ENCODE measurements at regions not wholly inside any gene's neighbourhood (a gene's known extent, or its start where the extent isn't known, plus 50 kb on each side); places are given as distances from the start of the nearest gene placed in this dataset.

GRCh38 chr4:185862340-185862739 is 50.3 kb upstream of the SORBS2 start:
- Histone ChIP-seq H3K79me2 (ENCODE audit: control insufficient read depth, insufficient read depth, low read length) (no peaks in the 10 kb centered on the region), H2AFZ (ENCODE audit: insufficient read depth, low read depth, low read length, poor library complexity, severe bottlenecking) (no peak overlapping the region), H3K4me3 (ENCODE audit: control extremely low read depth in 1 of 5, extremely low read depth in 1 of 5, insufficient read depth in 1 of 5, low read depth in 2 of 5, low read length in 4 of 5) (no peak overlapping the region), H3K9me3 (ENCODE audit: control extremely low read depth in 1 of 3, control insufficient read depth in 2 of 3, insufficient read depth in 1 of 3, low read length in 2 of 3) (peaks cover 0 to 6% (median 6%) of the 10 kb centered on the region in 3 donors), H3K4me2 (replicated peaks; ENCODE audit: low read depth, low read length, poor library complexity, severe bottlenecking) (no peak overlapping the region), H3K4me1 (ENCODE audit: control insufficient read depth in 2 of 2, insufficient read depth in 2 of 2, low read length in 2 of 2) (no peaks in the 10 kb centered on the region), H3K9ac (ENCODE audit: low read length) (no peak overlapping the region), H4K20me1 (ENCODE audit: control insufficient read depth, insufficient read depth, low read length, poor library complexity, severe bottlenecking) (no peaks in the 10 kb centered on the region), H3K27me3 (replicated peaks in 1 of 4; ENCODE audit: control extremely low read depth in 1 of 4, control insufficient read depth in 3 of 4, insufficient read depth in 4 of 4, low read length in 3 of 4) (peaks cover 0 to 9% (median 0%) of the 10 kb centered on the region in 4 experiments), H3K36me3 (replicated peaks in 1 of 2; ENCODE audit: control extremely low read depth in 1 of 2, control insufficient read depth in 1 of 2, extremely low read depth in 1 of 2, insufficient read depth in 2 of 2, low read length in 1 of 2) (no peaks in the 10 kb centered on the region), H3K27ac (ENCODE audit: low read length in 2 of 2) (no peak overlapping the region)
- H3K27me3 Mint-ChIP-seq: peaks cover 23% of the 10 kb centered on the region
- H3K4me3 Mint-ChIP-seq: no peak overlapping the region
- H3K4me1 Mint-ChIP-seq: no peaks in the 10 kb centered on the region
- H3K27ac Mint-ChIP-seq: no peak overlapping the region
- ChIA-PET CTCF (no interaction called here), POLR2A (no interaction called here)
- WGBS (ENCODE audit: insufficient coverage): 100% methylated on average over 1 of the region's 4 CpGs
- TF ChIP-seq CTCF (IDR thresholded peaks at IDR 0.05) (no peak), EZH2 (IDR thresholded peaks at IDR 0.05; ENCODE audit: borderline replicate concordance, insufficient read depth, low read depth, low read length, poor library complexity, severe bottlenecking) (no peak)
- ATAC-seq (ENCODE audit: low read depth): no peak
- intact Hi-C loops (cut with micrococcal nuclease): no loop called here
- no peak for DNase-seq
- H3K9me3 Mint-ChIP-seq (ENCODE audit: insufficient read depth): peaks cover 2% of the 10 kb centered on the region

GRCh38 chr4:185863946-185864345 is 52.0 kb upstream of the SORBS2 start:
- Mint-ChIP-seq H3K4me3 (no peak overlapping the region), H3K27me3 (peaks cover 24% of the 10 kb centered on the region), H3K27ac (no peak overlapping the region), H3K9me3 (ENCODE audit: insufficient read depth) (no peaks in the 10 kb centered on the region), H3K4me1 (no peaks in the 10 kb centered on the region)
- H3K36me3 ChIP-seq (replicated peaks in 1 of 2; ENCODE audit: control extremely low read depth in 1 of 2, control insufficient read depth in 1 of 2, extremely low read depth in 1 of 2, insufficient read depth in 2 of 2, low read length in 1 of 2): no peaks in the 10 kb centered on the region
- no peak overlapping the region for H3K9ac ChIP-seq (ENCODE audit: low read length)
- ATAC-seq (ENCODE audit: low read depth) (no peak), DNase-seq (no peak)
- ChIA-PET POLR2A (no interaction called here), CTCF (no interaction called here)
- H3K27me3 ChIP-seq (replicated peaks in 1 of 4; ENCODE audit: control extremely low read depth in 1 of 4, control insufficient read depth in 3 of 4, insufficient read depth in 4 of 4, low read length in 3 of 4): peaks cover 0 to 9% (median 2%) of the 10 kb centered on the region in 4 experiments
- H3K79me2 ChIP-seq (ENCODE audit: control insufficient read depth, insufficient read depth, low read length): no peaks in the 10 kb centered on the region
- no peak for TF ChIP-seq CTCF (IDR thresholded peaks at IDR 0.05)
- TF ChIP-seq EZH2 (IDR thresholded peaks at IDR 0.05; ENCODE audit: borderline replicate concordance, insufficient read depth, low read depth, low read length, poor library complexity, severe bottlenecking): no peak
- no CpG with 5 or more reads among the region's 1 CpG for WGBS (ENCODE audit: insufficient coverage)
- H3K4me3 ChIP-seq (ENCODE audit: control extremely low read depth in 1 of 5, extremely low read depth in 1 of 5, insufficient read depth in 1 of 5, low read depth in 2 of 5, low read length in 4 of 5): no peak overlapping the region
- H3K4me2 ChIP-seq (replicated peaks; ENCODE audit: low read depth, low read length, poor library complexity, severe bottlenecking): no peak overlapping the region
- H3K4me1 ChIP-seq (ENCODE audit: control insufficient read depth in 2 of 2, insufficient read depth in 2 of 2, low read length in 2 of 2): no peaks in the 10 kb centered on the region
- no peak overlapping the region for H2AFZ ChIP-seq (ENCODE audit: insufficient read depth, low read depth, low read length, poor library complexity, severe bottlenecking)
- no peaks in the 10 kb centered on the region for H4K20me1 ChIP-seq (ENCODE audit: control insufficient read depth, insufficient read depth, low read length, poor library complexity, severe bottlenecking)
- H3K27ac ChIP-seq (ENCODE audit: low read length in 2 of 2): no peak overlapping the region
- H3K9me3 ChIP-seq (ENCODE audit: control extremely low read depth in 1 of 3, control insufficient read depth in 2 of 3, insufficient read depth in 1 of 3, low read length in 2 of 3): no peaks in the 10 kb centered on the region
- intact Hi-C loops (cut with micrococcal nuclease): no loop called here
